Vagina (tissue), 2 donors: ENCODE measurements at regions not wholly inside any gene's neighbourhood (a gene's known extent, or its start where the extent isn't known, plus 50 kb on each side); places are given as distances from the start of the nearest gene placed in this dataset.

Experiments used
- CTCF ChIP-seq, 3 experiments: fragments of 450-650 bp in 2 of 3; fragments of 200-600 bp in 1 of 3; sonication (generic) in 1 of 3; IDR thresholded peaks; one replicate each; pipeline ENCODE4 v1.5.1; 2017 to 2019; ENCODE audit warnings: antibody characterized with exemption in 3 of 3, mild to moderate bottlenecking in 2 of 3, moderate library complexity in 2 of 3
- POLR2A ChIP-seq, 2 donors: fragments of 450-650 bp; IDR thresholded peaks; one replicate each; pipeline ENCODE4 v1.6.1; 2017; ENCODE audit warnings: antibody characterized with exemption in 2 of 2, mild to moderate bottlenecking in 2 of 2, moderate library complexity in 2 of 2
- POLR2AphosphoS5 ChIP-seq, 2 donors: sonication (generic); formaldehyde crosslinking; IDR thresholded peaks; one replicate each; pipeline ENCODE4 v1.9.0; 2017; ENCODE audit warnings: antibody characterized with exemption in 2 of 2, mild to moderate bottlenecking in 2 of 2, low read depth in 1 of 2; ENCODE audit not compliant: insufficient read depth in 1 of 2

GRCh38 chr6:119463081-119463626 lies 113.6 kb upstream of the MAN1A1 start:
- TF ChIP-seq CTCF (IDR thresholded peaks at IDR 0.05) = no peak
- no peak for TF ChIP-seq POLR2A (IDR thresholded peaks at IDR 0.05)
- no peak for TF ChIP-seq POLR2AphosphoS5 (IDR thresholded peaks at IDR 0.05; ENCODE audit: insufficient read depth in 1 of 2, low read depth in 1 of 2)
